HFFc6 (cell line): ENCODE measurements at regions not wholly inside any gene's neighbourhood (a gene's known extent, or its start where the extent isn't known, plus 50 kb on each side); places are given as distances from the start of the nearest gene placed in this dataset.

Source experiments
- DNase-seq: peaks from one replicate; pipeline ENCODE4 v3.0.0-alpha.2; 2018
- H3K27ac Mint-ChIP-seq: 2 replicates; pipeline ENCODE4 v1.8.0; 2020; ENCODE audit warnings: mild to moderate bottlenecking, mixed read lengths
- H3K27me3 Mint-ChIP-seq: 2 replicates; pipeline ENCODE4 v1.8.0; 2021; ENCODE audit warnings: mild to moderate bottlenecking, moderate library complexity, mixed read lengths; ENCODE audit not compliant: insufficient read depth
- H3K36me3 Mint-ChIP-seq: 2 replicates; pipeline ENCODE4 v1.8.0; 2021; ENCODE audit warnings: low read depth, mixed read lengths
- H3K4me1 Mint-ChIP-seq: 2 replicates; pipeline ENCODE4 v1.8.0; 2020; ENCODE audit warnings: low read depth, mixed read lengths
- H3K4me3 Mint-ChIP-seq: 2 replicates; pipeline ENCODE4 v1.8.0; 2020; ENCODE audit warnings: mild to moderate bottlenecking, moderate library complexity, mixed read lengths
- H3K9me3 Mint-ChIP-seq: 2 replicates; pipeline ENCODE4 v1.8.0; 2020; ENCODE audit warnings: mild to moderate bottlenecking, mixed read lengths
- TF ChIP-seq, protein P1 (sequence below): fragments of 200-600 bp; sonication (generic); IDR thresholded peaks from 2 replicates; pipeline ENCODE4 v1.5.0; 2021; ENCODE audit warnings: antibody characterized with exemption, mild to moderate bottlenecking

DNA sequence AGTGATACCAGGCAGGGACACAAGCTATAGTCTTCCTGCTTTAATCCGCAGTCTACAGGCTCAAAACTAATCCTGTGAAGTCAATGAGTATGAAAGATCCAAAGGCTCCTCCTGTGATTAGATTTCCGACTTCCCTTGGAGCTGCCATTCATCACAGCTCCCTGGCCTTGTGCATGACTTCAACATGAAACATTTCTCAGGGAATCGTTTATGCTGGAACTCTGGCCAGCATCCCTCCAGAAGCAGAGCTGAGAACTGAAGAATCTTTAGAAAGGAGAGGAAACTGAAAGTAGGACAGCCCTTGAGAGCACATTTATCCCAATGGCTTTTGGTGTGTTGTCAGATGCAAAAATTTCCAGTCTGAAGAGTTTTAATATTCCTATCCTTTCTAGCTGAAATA lies 84.3 kb upstream of the SESTD1 start:
- Mint-ChIP-seq H3K4me1 (peaks cover 23% of the 10 kb centered on the region), H3K9me3 (no peaks in the 10 kb centered on the region), H3K36me3 (no peaks in the 10 kb centered on the region), H3K27me3 (peaks cover 2% of the 10 kb centered on the region), H3K27ac (no peak overlapping the region), H3K4me3 (no peak overlapping the region)
- TF ChIP-seq, protein P1, sequence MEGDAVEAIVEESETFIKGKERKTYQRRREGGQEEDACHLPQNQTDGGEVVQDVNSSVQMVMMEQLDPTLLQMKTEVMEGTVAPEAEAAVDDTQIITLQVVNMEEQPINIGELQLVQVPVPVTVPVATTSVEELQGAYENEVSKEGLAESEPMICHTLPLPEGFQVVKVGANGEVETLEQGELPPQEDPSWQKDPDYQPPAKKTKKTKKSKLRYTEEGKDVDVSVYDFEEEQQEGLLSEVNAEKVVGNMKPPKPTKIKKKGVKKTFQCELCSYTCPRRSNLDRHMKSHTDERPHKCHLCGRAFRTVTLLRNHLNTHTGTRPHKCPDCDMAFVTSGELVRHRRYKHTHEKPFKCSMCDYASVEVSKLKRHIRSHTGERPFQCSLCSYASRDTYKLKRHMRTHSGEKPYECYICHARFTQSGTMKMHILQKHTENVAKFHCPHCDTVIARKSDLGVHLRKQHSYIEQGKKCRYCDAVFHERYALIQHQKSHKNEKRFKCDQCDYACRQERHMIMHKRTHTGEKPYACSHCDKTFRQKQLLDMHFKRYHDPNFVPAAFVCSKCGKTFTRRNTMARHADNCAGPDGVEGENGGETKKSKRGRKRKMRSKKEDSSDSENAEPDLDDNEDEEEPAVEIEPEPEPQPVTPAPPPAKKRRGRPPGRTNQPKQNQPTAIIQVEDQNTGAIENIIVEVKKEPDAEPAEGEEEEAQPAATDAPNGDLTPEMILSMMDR: no peak
- DNase-seq: no peak

DNA sequence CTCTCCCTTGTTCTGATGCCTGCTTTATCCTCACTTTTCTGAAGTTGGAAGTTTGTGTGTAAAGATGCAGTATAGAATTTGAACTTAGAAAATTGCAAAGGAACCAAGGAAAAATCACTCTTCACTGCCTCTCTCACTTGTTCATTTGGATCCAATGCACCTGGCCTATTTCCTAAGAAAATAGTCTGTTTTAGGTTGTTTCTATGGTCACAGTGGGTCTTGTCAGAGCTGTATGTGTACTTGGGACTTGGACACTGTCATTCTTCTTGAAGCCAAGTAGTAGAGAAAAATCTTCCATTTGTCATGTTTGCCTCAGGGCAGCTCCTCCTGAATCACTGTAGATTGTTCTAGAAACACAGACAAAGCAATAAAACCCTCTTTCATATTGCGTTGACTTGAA lies 80.3 kb upstream of the SESTD1 start:
- Mint-ChIP-seq H3K9me3 (no peaks in the 10 kb centered on the region), H3K4me1 (peaks cover 23% of the 10 kb centered on the region), H3K27me3 (no peaks in the 10 kb centered on the region; the same call in 1 of the 2 replicates), H3K27ac (peak overlapping the region; percentile 79), H3K4me3 (no peak overlapping the region), H3K36me3 (no peaks in the 10 kb centered on the region)
- peak; percentile 9 for DNase-seq
- TF ChIP-seq, protein P1: no peak

DNA sequence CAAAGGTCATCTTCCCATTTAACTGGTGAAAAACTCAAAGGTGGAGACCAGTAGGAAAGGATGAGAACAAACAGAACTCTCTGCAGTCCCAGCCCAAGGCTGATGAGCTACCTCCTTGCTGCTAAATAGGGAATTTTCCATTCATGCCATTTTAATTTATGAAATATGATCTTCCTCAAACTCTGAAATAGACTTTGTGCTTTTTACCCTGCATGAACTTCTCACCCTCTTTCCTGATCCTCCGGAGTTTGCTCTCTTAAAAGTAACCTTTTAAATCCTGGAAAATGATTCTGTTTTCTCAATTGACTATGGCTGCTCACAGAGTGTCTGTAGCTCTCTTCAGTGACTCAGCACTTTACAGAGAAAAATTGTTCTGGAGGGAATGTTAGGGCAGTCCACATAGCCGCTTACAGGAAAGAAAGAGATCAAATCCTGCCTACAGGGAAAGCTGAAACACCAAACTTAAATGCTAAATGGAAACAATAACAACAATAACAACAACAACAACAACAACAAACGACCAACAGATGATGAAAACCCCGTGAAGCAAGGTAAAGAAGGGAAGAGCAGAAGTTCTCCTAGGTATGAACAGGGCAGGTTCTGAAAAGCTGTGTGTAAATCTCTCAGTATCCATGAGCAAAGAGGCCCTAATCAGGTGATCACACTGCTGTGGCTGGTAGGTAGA lies 79.8 kb upstream of the SESTD1 start:
- peak; percentile 23 for DNase-seq
- no peaks in the 10 kb centered on the region; the same call in 1 of the 2 replicates for H3K27me3 Mint-ChIP-seq
- TF ChIP-seq, protein P1: no peak
- no peaks in the 10 kb centered on the region for H3K36me3 Mint-ChIP-seq
- H3K27ac Mint-ChIP-seq: peak overlapping the region; percentile 79
- H3K4me3 Mint-ChIP-seq: no peak overlapping the region
- no peaks in the 10 kb centered on the region for H3K9me3 Mint-ChIP-seq
- H3K4me1 Mint-ChIP-seq: peaks cover 23% of the 10 kb centered on the region

DNA sequence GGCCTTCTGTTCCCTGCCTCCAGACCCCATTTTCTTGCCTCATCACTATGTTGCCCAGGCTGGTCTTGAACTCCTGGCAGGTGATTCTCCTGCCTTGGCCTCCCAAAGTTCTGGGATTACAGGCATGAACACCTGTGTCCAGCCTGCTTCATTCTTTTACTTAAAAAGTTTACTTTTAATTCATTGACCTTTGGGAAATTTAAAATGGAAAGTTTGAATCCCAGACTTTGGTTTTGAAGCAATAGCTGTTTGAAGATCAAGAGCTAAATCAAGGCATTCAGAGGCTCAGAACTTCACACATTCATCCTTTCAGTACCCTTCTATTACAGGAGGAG lies 79.3 kb upstream of the SESTD1 start:
- peak overlapping the region; percentile 79; the same call in 1 of the 2 replicates for H3K27ac Mint-ChIP-seq
- TF ChIP-seq, protein P1: no peak
- H3K4me1 Mint-ChIP-seq: peaks cover 20% of the 10 kb centered on the region
- no peaks in the 10 kb centered on the region for H3K9me3 Mint-ChIP-seq
- no peaks in the 10 kb centered on the region for H3K36me3 Mint-ChIP-seq
- H3K4me3 Mint-ChIP-seq: no peak overlapping the region
- no peak for DNase-seq
- no peaks in the 10 kb centered on the region; the same call in none of the 2 replicates for H3K27me3 Mint-ChIP-seq

DNA sequence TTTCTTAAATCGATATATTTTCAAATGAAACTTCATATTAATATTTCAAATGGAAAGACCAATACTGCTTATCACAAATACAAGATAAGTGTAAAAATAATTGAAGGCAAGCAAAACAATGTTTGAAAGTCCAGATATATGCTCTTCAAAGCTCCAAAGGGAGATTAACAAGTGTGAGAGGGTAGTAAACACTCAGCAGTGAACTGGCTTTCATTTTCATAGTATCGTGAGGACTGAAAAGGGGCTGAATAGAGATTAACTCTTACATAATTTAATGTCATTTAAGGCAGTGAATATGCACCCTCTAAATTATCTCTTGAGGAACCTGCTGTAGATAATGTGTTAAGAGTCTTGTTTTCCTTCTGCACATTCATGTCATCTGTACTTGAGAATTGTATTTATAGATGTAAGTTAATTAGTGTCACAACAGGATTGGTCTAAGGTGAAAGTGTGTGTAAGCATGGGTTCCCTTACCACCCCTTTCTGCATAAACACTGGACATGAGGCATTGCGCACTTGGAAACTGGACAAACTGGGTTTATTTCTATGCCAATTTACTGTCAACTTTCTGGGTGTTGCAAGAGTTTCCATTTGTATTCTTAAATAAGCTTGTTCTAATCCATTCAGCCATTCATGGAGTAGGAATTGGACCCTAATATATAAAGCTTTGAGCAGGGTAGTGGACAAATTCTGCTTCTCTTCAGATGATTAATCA lies 76.7 kb upstream of the SESTD1 start:
- no peaks in the 10 kb centered on the region for H3K9me3 Mint-ChIP-seq
- no peak overlapping the region for H3K27ac Mint-ChIP-seq
- TF ChIP-seq, protein P1: no peak
- peaks cover 23% of the 10 kb centered on the region for H3K4me1 Mint-ChIP-seq
- H3K36me3 Mint-ChIP-seq: no peaks in the 10 kb centered on the region
- no peak overlapping the region for H3K4me3 Mint-ChIP-seq
- no peak for DNase-seq
- H3K27me3 Mint-ChIP-seq: no peaks in the 10 kb centered on the region; the same call in 1 of the 2 replicates
